ENCODE measurements at regions not wholly inside any gene's neighbourhood (a gene's known extent, or its start where the extent isn't known, plus 50 kb on each side); places are given as distances from the start of the nearest gene placed in this dataset.

- FAIRE-seq: no peak
- intact Hi-C loops (cut with DNase I): no loop called here
- Histone ChIP-seq H3K27me3 (ENCODE audit: control insufficient read depth, insufficient read depth, low read length) (no peaks in the 10 kb centered on the region), H3K9me3 (ENCODE audit: control insufficient read depth in 2 of 3, insufficient read depth in 1 of 3, low read length in 3 of 3) (peaks cover 0 to 5% (median 0%) of the 10 kb centered on the region in 3 donors), H3K9ac (ENCODE audit: low read length in 3 of 3) (no peak overlapping the region), H3K27ac (ENCODE audit: low read depth in 2 of 2, low read length in 2 of 2) (no peak overlapping the region), H3K4me1 (ENCODE audit: control insufficient read depth in 2 of 3, insufficient read depth in 2 of 3, low read depth in 1 of 3, low read length in 3 of 3) (no peaks in the 10 kb centered on the region), H3K4me3 (ENCODE audit: low read length in 3 of 3) (no peak overlapping the region), H3K36me3 (ENCODE audit: control insufficient read depth in 2 of 3, insufficient read depth in 3 of 3, low read length in 3 of 3) (no peaks in the 10 kb centered on the region)
- TF ChIP-seq, protein P1, sequence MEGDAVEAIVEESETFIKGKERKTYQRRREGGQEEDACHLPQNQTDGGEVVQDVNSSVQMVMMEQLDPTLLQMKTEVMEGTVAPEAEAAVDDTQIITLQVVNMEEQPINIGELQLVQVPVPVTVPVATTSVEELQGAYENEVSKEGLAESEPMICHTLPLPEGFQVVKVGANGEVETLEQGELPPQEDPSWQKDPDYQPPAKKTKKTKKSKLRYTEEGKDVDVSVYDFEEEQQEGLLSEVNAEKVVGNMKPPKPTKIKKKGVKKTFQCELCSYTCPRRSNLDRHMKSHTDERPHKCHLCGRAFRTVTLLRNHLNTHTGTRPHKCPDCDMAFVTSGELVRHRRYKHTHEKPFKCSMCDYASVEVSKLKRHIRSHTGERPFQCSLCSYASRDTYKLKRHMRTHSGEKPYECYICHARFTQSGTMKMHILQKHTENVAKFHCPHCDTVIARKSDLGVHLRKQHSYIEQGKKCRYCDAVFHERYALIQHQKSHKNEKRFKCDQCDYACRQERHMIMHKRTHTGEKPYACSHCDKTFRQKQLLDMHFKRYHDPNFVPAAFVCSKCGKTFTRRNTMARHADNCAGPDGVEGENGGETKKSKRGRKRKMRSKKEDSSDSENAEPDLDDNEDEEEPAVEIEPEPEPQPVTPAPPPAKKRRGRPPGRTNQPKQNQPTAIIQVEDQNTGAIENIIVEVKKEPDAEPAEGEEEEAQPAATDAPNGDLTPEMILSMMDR (IDR thresholded peaks at IDR 0.05; ENCODE audit: borderline replicate concordance, extremely low read depth, insufficient read depth): no peak
- DNase-seq: peak in 1 of 5 donors; percentile 5
Measured at GRCh38 chr9:96109680-96110351, 192.2 kb downstream of the HSD17B3 start.

DNA sequence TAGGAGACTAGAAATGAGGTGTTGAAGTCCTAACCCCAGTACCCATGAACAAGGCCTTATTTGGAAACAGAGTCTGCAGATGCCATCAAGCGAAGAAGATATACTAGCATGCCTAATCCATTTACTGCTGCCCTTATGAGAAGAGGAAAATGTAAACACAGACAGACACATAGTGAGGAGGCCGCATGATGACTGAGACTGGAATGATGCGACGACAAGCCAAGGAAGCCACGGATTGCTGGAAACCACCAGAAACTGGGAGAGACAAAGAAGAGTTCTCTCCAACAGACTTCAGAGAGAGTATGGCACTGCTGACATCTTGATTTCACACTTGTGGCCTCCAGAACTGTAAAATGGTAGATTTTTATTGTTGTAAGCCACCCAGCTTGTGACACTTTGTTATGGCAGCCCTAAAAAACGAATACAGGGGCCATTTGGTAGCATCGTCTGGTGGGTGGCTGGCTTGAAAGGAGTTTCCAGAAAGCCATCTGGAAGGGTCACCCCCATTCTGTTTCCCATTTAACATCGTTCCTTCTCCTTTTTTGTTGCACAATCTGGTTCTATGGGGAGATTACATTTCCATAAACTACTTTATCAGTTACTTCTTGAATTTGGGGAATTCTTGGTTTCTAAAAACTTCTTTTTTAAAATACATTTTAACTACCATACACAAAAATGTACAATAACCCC lies 193.1 kb downstream of the HSD17B3 start:
- no peak overlapping the region for H3K27ac ChIP-seq (ENCODE audit: low read depth in 2 of 2, low read length in 2 of 2)
- H3K9ac ChIP-seq (ENCODE audit: low read length in 3 of 3): no peak overlapping the region
- DNase-seq: no peak
- FAIRE-seq: no peak
- no peak overlapping the region for H3K4me3 ChIP-seq (ENCODE audit: low read length in 3 of 3)
- peaks cover 0 to 5% (median 0%) of the 10 kb centered on the region in 3 donors for H3K9me3 ChIP-seq (ENCODE audit: control insufficient read depth in 2 of 3, insufficient read depth in 1 of 3, low read length in 3 of 3)
- H3K4me1 ChIP-seq (ENCODE audit: control insufficient read depth in 2 of 3, insufficient read depth in 2 of 3, low read depth in 1 of 3, low read length in 3 of 3): no peaks in the 10 kb centered on the region
- intact Hi-C loops (cut with DNase I): no loop called here
- TF ChIP-seq, protein P1 (IDR thresholded peaks at IDR 0.05; ENCODE audit: borderline replicate concordance, extremely low read depth, insufficient read depth): no peak
- no peaks in the 10 kb centered on the region for H3K27me3 ChIP-seq (ENCODE audit: control insufficient read depth, insufficient read depth, low read length)
- no peaks in the 10 kb centered on the region for H3K36me3 ChIP-seq (ENCODE audit: control insufficient read depth in 2 of 3, insufficient read depth in 3 of 3, low read length in 3 of 3)

GRCh38 chr9:96107436-96107835 lies 194.5 kb downstream of the HSD17B3 start:
- H3K36me3 ChIP-seq (ENCODE audit: control insufficient read depth in 2 of 3, insufficient read depth in 3 of 3, low read length in 3 of 3): no peaks in the 10 kb centered on the region

More at GRCh38 chr9:96107436-96107835, 194.5 kb downstream of the HSD17B3 start:
- intact Hi-C loops (cut with DNase I): no loop called here
- Histone ChIP-seq H3K27me3 (ENCODE audit: control insufficient read depth, insufficient read depth, low read length) (no peaks in the 10 kb centered on the region), H3K4me3 (ENCODE audit: low read length in 3 of 3) (no peak overlapping the region), H3K9ac (ENCODE audit: low read length in 3 of 3) (no peak overlapping the region), H3K9me3 (ENCODE audit: control insufficient read depth in 2 of 3, insufficient read depth in 1 of 3, low read length in 3 of 3) (peaks cover 0 to 5% (median 0%) of the 10 kb centered on the region in 3 donors), H3K27ac (ENCODE audit: low read depth in 2 of 2, low read length in 2 of 2) (no peak overlapping the region), H3K4me1 (ENCODE audit: control insufficient read depth in 2 of 3, insufficient read depth in 2 of 3, low read depth in 1 of 3, low read length in 3 of 3) (no peaks in the 10 kb centered on the region)
- TF ChIP-seq, protein P1 (IDR thresholded peaks at IDR 0.05; ENCODE audit: borderline replicate concordance, extremely low read depth, insufficient read depth): no peak
- FAIRE-seq (no peak), DNase-seq (no peak)
